ENCODE measurements at regions not wholly inside any gene's neighbourhood (a gene's known extent, or its start where the extent isn't known, plus 50 kb on each side); places are given as distances from the start of the nearest gene placed in this dataset.

GRCh38 chr5:108681079-108681921 lies 66.4 kb upstream of the FER start:
- peak; percentile 86 for TF ChIP-seq CTCF (conservative IDR thresholded peaks at IDR 0.05)
- no peaks in the 10 kb centered on the region for H3K36me3 Mint-ChIP-seq (ENCODE audit: low read depth)
- peaks cover 7% of the 10 kb centered on the region for H3K4me1 Mint-ChIP-seq
- peaks cover 37% of the 10 kb centered on the region for H3K27me3 Mint-ChIP-seq (ENCODE audit: insufficient read depth)
- Histone ChIP-seq H3K9ac (ENCODE audit: extremely low read depth, low read length, poor library complexity, severe bottlenecking) (no peak overlapping the region), H3K27ac (ENCODE audit: low read depth, low read length) (no peak overlapping the region), H3K4me3 (ENCODE audit: low read length) (no peak overlapping the region), H3K36me3 (ENCODE audit: control insufficient read depth, insufficient read depth, low read length) (no peaks in the 10 kb centered on the region), H3K27me3 (ENCODE audit: control insufficient read depth, insufficient read depth, low read length, poor library complexity, severe bottlenecking) (peaks cover 22% of the 10 kb centered on the region), H3K4me1 (ENCODE audit: control insufficient read depth, insufficient read depth, low read length) (no peaks in the 10 kb centered on the region), H3K9me3 (ENCODE audit: control insufficient read depth, low read length) (no peaks in the 10 kb centered on the region)
- H3K27ac Mint-ChIP-seq = peak overlapping the region; percentile 59
- no peaks in the 10 kb centered on the region for H3K9me3 Mint-ChIP-seq
- no peak overlapping the region for H3K4me3 Mint-ChIP-seq
- 60 to 65% methylated on average over 1 to 5 of the region's 5 CpGs for WGBS, 2 experiments (ENCODE audit: insufficient coverage in 1 of 2, insufficient read length in 1 of 2)
- peak; percentile 62 for DNase-seq

- no peak overlapping the region for H3K27ac Mint-ChIP-seq
- TF ChIP-seq CTCF (conservative IDR thresholded peaks at IDR 0.05) = no peak
These were observed 69.6 kb upstream of the FER start for GRCh38 chr5:108678091-108678490.

GRCh38 chr5:108675736-108676135 lies 72.0 kb upstream of the FER start:
- no peak overlapping the region for H3K27ac Mint-ChIP-seq
- H3K4me1 Mint-ChIP-seq = peaks cover 18% of the 10 kb centered on the region

More at GRCh38 chr5:108678091-108678490, 69.6 kb upstream of the FER start:
- no peaks in the 10 kb centered on the region for H3K36me3 ChIP-seq (ENCODE audit: control insufficient read depth, insufficient read depth, low read length)
- H3K27me3 Mint-ChIP-seq (ENCODE audit: insufficient read depth) = peaks cover 53% of the 10 kb centered on the region
- H3K9me3 Mint-ChIP-seq = no peaks in the 10 kb centered on the region
- no peak overlapping the region for H3K27ac ChIP-seq (ENCODE audit: low read depth, low read length)
- peaks cover 49% of the 10 kb centered on the region for H3K27me3 ChIP-seq (ENCODE audit: control insufficient read depth, insufficient read depth, low read length, poor library complexity, severe bottlenecking)
- no peak overlapping the region for H3K4me3 ChIP-seq (ENCODE audit: low read length)
- 86 to 92% methylated on average over 2 to 4 of the region's 4 CpGs for WGBS, 2 experiments (ENCODE audit: insufficient coverage in 1 of 2, insufficient read length in 1 of 2)
- H3K4me3 Mint-ChIP-seq = no peak overlapping the region
- no peaks in the 10 kb centered on the region for H3K9me3 ChIP-seq (ENCODE audit: control insufficient read depth, low read length)
- H3K4me1 ChIP-seq (ENCODE audit: control insufficient read depth, insufficient read depth, low read length) = no peaks in the 10 kb centered on the region
- H3K36me3 Mint-ChIP-seq (ENCODE audit: low read depth) = no peaks in the 10 kb centered on the region
- H3K9ac ChIP-seq (ENCODE audit: extremely low read depth, low read length, poor library complexity, severe bottlenecking) = no peak overlapping the region
- H3K4me1 Mint-ChIP-seq = peaks cover 2% of the 10 kb centered on the region
- DNase-seq = no peak

More at GRCh38 chr5:108675736-108676135, 72.0 kb upstream of the FER start:
- Histone ChIP-seq H3K27ac (ENCODE audit: low read depth, low read length) (no peak overlapping the region), H3K4me3 (ENCODE audit: low read length) (no peak overlapping the region), H3K9ac (ENCODE audit: extremely low read depth, low read length, poor library complexity, severe bottlenecking) (no peak overlapping the region), H3K4me1 (ENCODE audit: control insufficient read depth, insufficient read depth, low read length) (peaks cover 6% of the 10 kb centered on the region), H3K36me3 (ENCODE audit: control insufficient read depth, insufficient read depth, low read length) (no peaks in the 10 kb centered on the region), H3K27me3 (ENCODE audit: control insufficient read depth, insufficient read depth, low read length, poor library complexity, severe bottlenecking) (peaks cover 69% of the 10 kb centered on the region), H3K9me3 (ENCODE audit: control insufficient read depth, low read length) (no peaks in the 10 kb centered on the region)
- H3K36me3 Mint-ChIP-seq (ENCODE audit: low read depth) = no peaks in the 10 kb centered on the region
- no peaks in the 10 kb centered on the region for H3K9me3 Mint-ChIP-seq
- DNase-seq = no peak
- H3K27me3 Mint-ChIP-seq (ENCODE audit: insufficient read depth) = peaks cover 73% of the 10 kb centered on the region
- H3K4me3 Mint-ChIP-seq = no peak overlapping the region
- WGBS, 2 experiments (ENCODE audit: insufficient coverage in 1 of 2, insufficient read length in 1 of 2) = 90 to 97% methylated on average over 4 to 5 of the region's 5 CpGs
- no peak for TF ChIP-seq CTCF (conservative IDR thresholded peaks at IDR 0.05)
